ENCODE measurements at regions not wholly inside any gene's neighbourhood (a gene's known extent, or its start where the extent isn't known, plus 50 kb on each side); places are given as distances from the start of the nearest gene placed in this dataset.

DNA sequence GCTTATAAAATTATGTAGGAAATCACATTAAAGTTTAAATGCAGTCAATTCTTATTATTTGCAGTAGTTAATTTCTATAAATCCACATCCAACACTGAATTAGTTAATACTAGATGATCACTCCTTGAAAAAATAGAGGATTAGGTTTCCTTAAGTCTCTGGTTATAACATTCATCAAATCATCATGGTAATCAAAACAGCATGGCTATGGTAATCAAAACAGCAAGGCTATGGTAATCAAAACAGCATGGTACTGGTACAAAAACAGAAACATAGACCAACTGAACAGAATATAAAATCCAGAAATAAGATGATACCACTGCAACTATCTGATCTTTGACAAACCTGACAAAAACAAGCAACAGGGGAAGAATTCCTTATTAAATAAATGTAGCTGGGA is 814.6 kb upstream of the CCDC179 start:
- TF ChIP-seq, protein P1, sequence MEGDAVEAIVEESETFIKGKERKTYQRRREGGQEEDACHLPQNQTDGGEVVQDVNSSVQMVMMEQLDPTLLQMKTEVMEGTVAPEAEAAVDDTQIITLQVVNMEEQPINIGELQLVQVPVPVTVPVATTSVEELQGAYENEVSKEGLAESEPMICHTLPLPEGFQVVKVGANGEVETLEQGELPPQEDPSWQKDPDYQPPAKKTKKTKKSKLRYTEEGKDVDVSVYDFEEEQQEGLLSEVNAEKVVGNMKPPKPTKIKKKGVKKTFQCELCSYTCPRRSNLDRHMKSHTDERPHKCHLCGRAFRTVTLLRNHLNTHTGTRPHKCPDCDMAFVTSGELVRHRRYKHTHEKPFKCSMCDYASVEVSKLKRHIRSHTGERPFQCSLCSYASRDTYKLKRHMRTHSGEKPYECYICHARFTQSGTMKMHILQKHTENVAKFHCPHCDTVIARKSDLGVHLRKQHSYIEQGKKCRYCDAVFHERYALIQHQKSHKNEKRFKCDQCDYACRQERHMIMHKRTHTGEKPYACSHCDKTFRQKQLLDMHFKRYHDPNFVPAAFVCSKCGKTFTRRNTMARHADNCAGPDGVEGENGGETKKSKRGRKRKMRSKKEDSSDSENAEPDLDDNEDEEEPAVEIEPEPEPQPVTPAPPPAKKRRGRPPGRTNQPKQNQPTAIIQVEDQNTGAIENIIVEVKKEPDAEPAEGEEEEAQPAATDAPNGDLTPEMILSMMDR (IDR thresholded peaks at IDR 0.05): no peak
- Histone ChIP-seq H3K9me3 (no peaks in the 10 kb centered on the region), H3K4me1 (no peaks in the 10 kb centered on the region), H3K27ac (no peak overlapping the region), H3K4me3 (no peak overlapping the region), H3K27me3 (no peaks in the 10 kb centered on the region), H3K36me3 (no peaks in the 10 kb centered on the region)
- intact Hi-C loops (cut with DNase I; ENCODE audit: low total_unique reads): no loop called here
- no peak for DNase-seq

DNA sequence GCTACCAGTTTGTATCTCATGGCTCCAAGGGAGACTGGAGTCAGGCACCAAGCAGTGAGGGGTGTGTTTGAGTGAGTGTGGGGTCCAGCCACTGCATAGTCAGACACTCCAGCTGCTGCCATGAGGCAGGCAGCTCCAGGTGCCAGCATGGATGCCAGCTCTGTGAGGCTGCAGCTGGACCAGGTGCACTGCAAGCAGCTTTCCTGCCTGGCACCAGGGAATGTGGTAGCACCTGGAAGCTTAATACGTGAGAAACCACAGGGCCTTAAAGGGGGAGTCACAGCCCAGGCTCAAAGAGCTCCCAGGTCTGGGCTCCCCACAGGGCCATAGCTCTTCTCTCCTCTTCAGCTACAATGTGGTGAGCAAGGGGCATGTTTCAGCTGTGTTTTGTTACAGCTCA is 817.8 kb upstream of the LUZP2 start:
- H3K9me3 ChIP-seq: no peaks in the 10 kb centered on the region
- no peak overlapping the region for H3K4me3 ChIP-seq
- TF ChIP-seq, protein P1 (IDR thresholded peaks at IDR 0.05): no peak
- no peaks in the 10 kb centered on the region for H3K4me1 ChIP-seq
- H3K27me3 ChIP-seq: no peaks in the 10 kb centered on the region
- H3K36me3 ChIP-seq: no peaks in the 10 kb centered on the region
- H3K27ac ChIP-seq: no peak overlapping the region
- intact Hi-C loops (cut with DNase I; ENCODE audit: low total_unique reads): no loop called here
- no peak for DNase-seq

DNA sequence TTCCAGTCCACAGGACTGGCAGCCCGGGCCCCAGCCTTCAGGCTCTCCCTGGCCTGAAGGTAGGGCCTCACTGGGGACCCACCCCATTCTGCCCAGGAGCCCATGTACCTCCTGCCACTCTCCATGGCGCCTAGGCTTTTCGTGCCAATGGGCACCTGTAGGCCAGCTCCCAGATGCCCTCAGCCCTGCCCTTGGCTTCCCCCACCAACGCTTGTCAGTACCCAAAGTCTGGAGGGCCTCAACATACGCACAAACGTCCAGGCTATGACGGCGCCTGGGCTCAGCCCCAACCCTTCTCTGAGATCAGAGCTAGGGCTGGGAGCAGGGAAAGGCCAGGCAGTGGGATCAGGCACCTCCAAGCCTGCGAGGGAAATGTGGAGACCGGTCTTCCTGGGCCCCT is 816.9 kb upstream of the LUZP2 start:
- Histone ChIP-seq H3K36me3 (no peaks in the 10 kb centered on the region), H3K9me3 (no peaks in the 10 kb centered on the region), H3K4me1 (no peaks in the 10 kb centered on the region), H3K4me3 (no peak overlapping the region), H3K27ac (no peak overlapping the region), H3K27me3 (no peaks in the 10 kb centered on the region)
- intact Hi-C loops (cut with DNase I; ENCODE audit: low total_unique reads): no loop called here
- no peak for DNase-seq
- TF ChIP-seq, protein P1 (IDR thresholded peaks at IDR 0.05): no peak

DNA sequence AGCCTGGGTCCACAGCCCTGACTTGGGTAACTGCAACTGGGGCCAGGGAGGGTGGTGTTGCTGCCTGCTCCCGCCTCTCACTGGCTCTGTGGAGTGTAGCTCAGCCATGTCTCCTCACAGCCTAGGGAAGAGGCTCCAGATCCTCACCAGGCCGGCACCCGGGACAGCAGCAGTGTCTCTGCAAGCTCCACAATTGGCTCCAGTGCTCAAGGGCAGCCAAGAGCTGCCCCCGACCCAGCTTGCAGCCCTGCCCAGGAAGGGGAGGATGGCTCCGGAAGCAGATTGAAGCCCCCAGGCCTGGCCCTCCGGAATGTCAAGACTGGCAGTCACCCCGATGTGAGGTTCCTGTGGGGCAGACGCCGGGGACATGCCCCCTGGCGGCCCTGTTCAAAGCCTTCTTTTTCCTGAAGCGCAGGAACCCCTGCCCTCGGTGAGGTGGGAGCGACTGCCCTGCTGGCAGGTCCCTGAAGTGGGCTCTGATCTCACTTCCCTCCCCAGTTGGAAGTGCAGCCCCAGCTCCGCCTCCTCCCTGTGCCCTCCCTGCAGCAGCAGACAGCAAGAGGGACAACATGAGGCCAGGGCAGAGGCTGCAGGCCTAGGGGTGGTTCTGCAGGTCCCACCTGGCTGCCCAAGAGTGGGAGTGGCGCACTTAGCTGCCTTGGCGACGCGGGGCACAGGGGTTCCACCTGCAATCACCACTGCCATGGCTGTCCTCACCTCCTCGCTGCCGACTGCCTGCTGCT is 816.2 kb upstream of the LUZP2 start:
- intact Hi-C loops (cut with DNase I; ENCODE audit: low total_unique reads): no loop called here
- Histone ChIP-seq H3K27ac (no peak overlapping the region), H3K4me3 (no peak overlapping the region), H3K27me3 (no peaks in the 10 kb centered on the region), H3K4me1 (no peaks in the 10 kb centered on the region), H3K36me3 (no peaks in the 10 kb centered on the region), H3K9me3 (no peaks in the 10 kb centered on the region)
- DNase-seq: no peak
- TF ChIP-seq, protein P1 (IDR thresholded peaks at IDR 0.05): no peak

DNA sequence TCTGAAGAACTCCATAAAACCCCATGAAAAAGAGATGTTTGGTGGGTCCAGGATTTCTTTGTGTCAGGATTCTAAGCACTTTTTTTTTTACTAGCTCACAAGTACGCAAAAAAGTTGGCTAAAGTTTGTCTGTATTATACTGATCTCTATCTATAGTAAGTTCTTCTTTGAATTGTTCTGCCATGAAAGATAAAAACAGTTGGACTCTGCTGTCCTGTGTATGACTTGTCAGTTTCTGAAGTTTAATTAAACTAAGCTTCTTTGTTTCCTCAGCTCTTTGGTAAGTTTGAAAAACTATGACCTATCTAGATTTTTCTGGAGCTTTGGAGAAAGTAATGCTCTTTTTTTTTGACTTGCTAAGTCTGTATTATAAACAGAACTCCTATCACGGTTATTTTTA is 812.2 kb upstream of the LUZP2 start:
- H3K27ac ChIP-seq: no peak overlapping the region
- TF ChIP-seq, protein P1 (IDR thresholded peaks at IDR 0.05): no peak
- no peaks in the 10 kb centered on the region for H3K9me3 ChIP-seq
- no peak overlapping the region for H3K4me3 ChIP-seq
- no peak for DNase-seq
- H3K27me3 ChIP-seq: no peaks in the 10 kb centered on the region
- intact Hi-C loops (cut with DNase I; ENCODE audit: low total_unique reads): no loop called here
- H3K36me3 ChIP-seq: no peaks in the 10 kb centered on the region
- H3K4me1 ChIP-seq: no peaks in the 10 kb centered on the region

DNA sequence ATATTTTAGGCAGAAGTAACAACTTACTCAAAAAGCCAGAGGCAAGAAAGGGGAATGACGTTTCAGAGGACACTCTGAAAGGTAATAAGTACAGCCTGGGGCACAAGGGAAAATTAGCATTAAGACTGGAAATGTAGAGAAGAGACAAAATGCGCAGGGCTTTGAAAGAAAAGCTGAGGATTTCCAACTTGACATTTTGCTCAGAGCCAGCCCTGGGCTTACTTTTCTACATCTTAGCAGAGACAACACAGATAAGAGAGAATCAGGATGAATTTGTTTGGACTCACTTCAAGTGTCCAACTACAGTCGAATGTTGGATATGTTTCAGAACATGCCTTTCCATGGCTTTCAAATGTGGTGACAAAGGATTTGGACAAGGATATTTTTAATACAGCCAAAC is 808.9 kb upstream of the LUZP2 start:
- Histone ChIP-seq H3K4me1 (no peaks in the 10 kb centered on the region), H3K9me3 (no peaks in the 10 kb centered on the region), H3K4me3 (no peak overlapping the region), H3K27me3 (no peaks in the 10 kb centered on the region), H3K27ac (no peak overlapping the region), H3K36me3 (no peaks in the 10 kb centered on the region)
- intact Hi-C loops (cut with DNase I; ENCODE audit: low total_unique reads): no loop called here
- TF ChIP-seq, protein P1 (IDR thresholded peaks at IDR 0.05): no peak
- no peak for DNase-seq

Measured in tibial artery (tissue), 4 donors.